ENCODE measurements at regions not wholly inside any gene's neighbourhood (a gene's known extent, or its start where the extent isn't known, plus 50 kb on each side); places are given as distances from the start of the nearest gene placed in this dataset.

DNA sequence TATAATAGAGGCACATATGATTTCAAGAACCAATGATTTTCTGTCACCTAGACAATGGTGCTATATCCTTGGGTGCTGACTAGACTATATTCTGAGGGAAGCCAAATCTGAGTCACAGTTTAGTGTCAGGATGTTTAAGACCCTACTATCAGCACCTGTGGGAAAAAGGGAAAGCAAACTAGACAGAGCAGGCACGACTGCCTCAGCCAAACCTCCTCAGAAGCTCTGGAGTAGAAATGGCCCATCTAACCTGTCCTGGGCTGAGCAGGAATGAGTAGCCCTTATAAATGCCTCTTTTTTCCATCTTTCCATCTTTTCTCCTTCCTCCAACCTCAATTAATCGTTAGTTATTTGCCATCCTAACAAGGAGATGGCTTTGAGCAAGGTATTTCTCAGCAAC, 80.4 kb upstream of the TECRL start:
- CTCF ChIA-PET = no interaction called here
- no peaks in the 10 kb centered on the region for H3K4me1 ChIP-seq (ENCODE audit: control extremely low read depth in 1 of 4, control insufficient read depth in 4 of 4, insufficient read depth in 4 of 4, low read length in 3 of 4)
- POLR2A ChIA-PET = no interaction called here
- WGBS (ENCODE audit: insufficient coverage) = 92% methylated on average over 2 of the region's 2 CpGs
- no peaks in the 10 kb centered on the region for H3K36me3 ChIP-seq (ENCODE audit: control insufficient read depth in 4 of 4, insufficient read depth in 4 of 4, low read length in 3 of 4)
- no peaks in the 10 kb centered on the region for H3K9me3 ChIP-seq (ENCODE audit: control extremely low read depth in 1 of 5, control insufficient read depth in 4 of 5, insufficient read depth in 2 of 5, low read depth in 1 of 5, low read length in 4 of 5)
- no peak for DNase-seq
- H3K27ac ChIP-seq (ENCODE audit: insufficient read depth in 1 of 2, low read depth in 1 of 2, low read length in 2 of 2, poor library complexity in 1 of 2, severe bottlenecking in 2 of 2) = no peak overlapping the region
- H3K4me3 ChIP-seq (ENCODE audit: control insufficient read depth in 1 of 7, extremely low read depth in 1 of 7, insufficient read depth in 4 of 7, low read depth in 2 of 7, low read length in 6 of 7) = no peak overlapping the region
- no peaks in the 10 kb centered on the region for H3K27me3 ChIP-seq (replicated peaks in 2 of 5; ENCODE audit: control insufficient read depth in 4 of 5, insufficient read depth in 5 of 5, low read length in 4 of 5)

DNA sequence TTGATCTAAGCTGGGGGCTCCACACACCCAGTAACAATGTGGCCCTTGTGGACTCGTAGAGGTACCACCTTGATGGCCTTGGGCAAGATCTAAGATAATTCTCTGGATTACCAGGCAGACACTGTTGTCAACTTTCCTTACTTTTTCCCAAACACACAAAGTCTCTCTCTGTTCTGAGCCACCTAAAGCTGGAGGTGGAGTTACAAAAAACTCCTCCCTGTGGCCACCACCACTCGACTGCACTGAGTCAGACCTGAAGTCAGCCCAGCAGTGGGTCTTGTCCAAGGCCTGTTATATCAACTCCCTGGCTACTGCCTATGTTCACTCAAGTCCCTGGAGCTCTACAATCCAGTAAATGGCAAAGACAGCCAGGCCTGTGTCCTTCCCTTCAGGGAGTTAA, 70.1 kb upstream of the TECRL start:
- no CpG with 5 or more reads among the region's 2 CpGs for WGBS (ENCODE audit: insufficient coverage)
- no peaks in the 10 kb centered on the region for H3K27me3 ChIP-seq (replicated peaks in 2 of 5; ENCODE audit: control insufficient read depth in 4 of 5, insufficient read depth in 5 of 5, low read length in 4 of 5)
- CTCF ChIA-PET = no interaction called here
- POLR2A ChIA-PET = no interaction called here
- H3K4me1 ChIP-seq (ENCODE audit: control extremely low read depth in 1 of 4, control insufficient read depth in 4 of 4, insufficient read depth in 4 of 4, low read length in 3 of 4) = no peaks in the 10 kb centered on the region
- no peaks in the 10 kb centered on the region for H3K36me3 ChIP-seq (ENCODE audit: control insufficient read depth in 4 of 4, insufficient read depth in 4 of 4, low read length in 3 of 4)
- no peaks in the 10 kb centered on the region for H3K9me3 ChIP-seq (ENCODE audit: control extremely low read depth in 1 of 5, control insufficient read depth in 4 of 5, insufficient read depth in 2 of 5, low read depth in 1 of 5, low read length in 4 of 5)
- no peak for DNase-seq
- H3K4me3 ChIP-seq (ENCODE audit: control insufficient read depth in 1 of 7, extremely low read depth in 1 of 7, insufficient read depth in 4 of 7, low read depth in 2 of 7, low read length in 6 of 7) = no peak overlapping the region
- no peak overlapping the region for H3K27ac ChIP-seq (ENCODE audit: insufficient read depth in 1 of 2, low read depth in 1 of 2, low read length in 2 of 2, poor library complexity in 1 of 2, severe bottlenecking in 2 of 2)

DNA sequence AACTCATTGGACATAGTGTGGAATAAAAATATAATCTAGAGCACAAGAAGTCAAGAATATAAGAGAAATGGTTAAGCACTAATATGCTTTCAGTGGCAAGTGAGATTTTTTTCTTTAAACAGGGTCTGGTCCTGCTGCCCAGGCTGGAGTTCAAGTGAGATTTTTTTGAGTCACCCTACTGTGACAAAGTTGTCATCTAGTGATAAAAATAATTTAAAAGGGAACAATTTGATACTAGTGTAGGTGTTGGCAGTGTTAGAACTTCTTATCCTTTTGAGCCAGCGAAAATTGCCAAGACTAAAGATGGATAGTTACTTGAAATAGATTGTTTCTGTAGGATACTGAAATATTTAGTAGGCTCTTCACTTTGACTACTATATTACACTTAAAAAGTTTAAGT, 67.9 kb upstream of the TECRL start:
- CTCF ChIA-PET = no interaction called here
- Histone ChIP-seq H3K4me3 (ENCODE audit: control insufficient read depth in 1 of 7, extremely low read depth in 1 of 7, insufficient read depth in 4 of 7, low read depth in 2 of 7, low read length in 6 of 7) (no peak overlapping the region), H3K9me3 (ENCODE audit: control extremely low read depth in 1 of 5, control insufficient read depth in 4 of 5, insufficient read depth in 2 of 5, low read depth in 1 of 5, low read length in 4 of 5) (no peaks in the 10 kb centered on the region), H3K27me3 (replicated peaks in 2 of 5; ENCODE audit: control insufficient read depth in 4 of 5, insufficient read depth in 5 of 5, low read length in 4 of 5) (no peaks in the 10 kb centered on the region), H3K4me1 (ENCODE audit: control extremely low read depth in 1 of 4, control insufficient read depth in 4 of 4, insufficient read depth in 4 of 4, low read length in 3 of 4) (no peaks in the 10 kb centered on the region), H3K36me3 (ENCODE audit: control insufficient read depth in 4 of 4, insufficient read depth in 4 of 4, low read length in 3 of 4) (no peaks in the 10 kb centered on the region), H3K27ac (ENCODE audit: insufficient read depth in 1 of 2, low read depth in 1 of 2, low read length in 2 of 2, poor library complexity in 1 of 2, severe bottlenecking in 2 of 2) (no peak overlapping the region)
- no peak for DNase-seq
- no CpG with 5 or more reads among the region's 1 CpG for WGBS (ENCODE audit: insufficient coverage)
- POLR2A ChIA-PET = no interaction called here

DNA sequence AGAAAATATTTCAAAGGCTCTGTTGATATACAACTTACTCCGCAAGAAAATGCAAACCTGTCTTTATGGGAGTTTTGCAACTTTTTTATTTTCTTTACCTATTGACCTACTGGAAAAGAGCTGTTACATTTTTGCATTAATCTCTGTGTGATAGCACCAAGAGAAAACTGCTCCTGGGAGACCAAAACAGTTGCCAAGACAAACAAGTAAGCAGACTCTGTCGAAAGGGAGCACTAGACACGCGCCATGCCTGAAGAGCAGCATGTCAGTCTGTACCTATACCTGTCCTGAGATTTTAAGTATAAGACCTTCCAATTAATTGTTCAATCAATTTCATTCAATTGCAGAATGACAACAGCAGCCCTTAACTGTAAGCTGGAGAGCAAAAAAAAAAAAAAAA, 56.0 kb upstream of the TECRL start:
- WGBS (ENCODE audit: insufficient coverage) = no CpG with 5 or more reads among the region's 4 CpGs
- Histone ChIP-seq H3K9me3 (ENCODE audit: control extremely low read depth in 1 of 5, control insufficient read depth in 4 of 5, insufficient read depth in 2 of 5, low read depth in 1 of 5, low read length in 4 of 5) (no peaks in the 10 kb centered on the region), H3K4me1 (ENCODE audit: control extremely low read depth in 1 of 4, control insufficient read depth in 4 of 4, insufficient read depth in 4 of 4, low read length in 3 of 4) (no peaks in the 10 kb centered on the region), H3K27me3 (replicated peaks in 2 of 5; ENCODE audit: control insufficient read depth in 4 of 5, insufficient read depth in 5 of 5, low read length in 4 of 5) (no peaks in the 10 kb centered on the region), H3K4me3 (ENCODE audit: control insufficient read depth in 1 of 7, extremely low read depth in 1 of 7, insufficient read depth in 4 of 7, low read depth in 2 of 7, low read length in 6 of 7) (no peak overlapping the region), H3K27ac (ENCODE audit: insufficient read depth in 1 of 2, low read depth in 1 of 2, low read length in 2 of 2, poor library complexity in 1 of 2, severe bottlenecking in 2 of 2) (no peak overlapping the region), H3K36me3 (ENCODE audit: control insufficient read depth in 4 of 4, insufficient read depth in 4 of 4, low read length in 3 of 4) (no peaks in the 10 kb centered on the region)
- no peak for DNase-seq
- CTCF ChIA-PET = no interaction called here
- POLR2A ChIA-PET = no interaction called here

DNA sequence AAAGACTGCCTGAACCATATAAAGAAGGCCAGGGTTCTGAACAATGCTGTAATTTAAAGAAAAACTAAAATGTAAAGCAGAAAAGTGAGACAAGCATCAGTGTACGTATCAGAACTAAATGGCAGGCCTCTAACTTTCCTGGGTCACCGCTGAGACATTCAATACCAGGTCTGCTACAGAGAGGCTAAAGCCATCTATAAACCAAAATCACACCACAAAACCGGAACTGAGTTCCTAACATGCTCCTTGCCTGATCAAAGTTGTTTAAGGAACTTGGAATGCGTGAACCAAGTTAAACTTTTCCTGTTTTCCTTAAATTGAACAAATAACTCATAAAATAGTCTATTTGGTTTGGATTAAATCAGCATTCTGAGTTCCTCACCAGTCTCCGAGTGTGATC, 55.3 kb upstream of the TECRL start:
- Histone ChIP-seq H3K4me3 (ENCODE audit: control insufficient read depth in 1 of 7, extremely low read depth in 1 of 7, insufficient read depth in 4 of 7, low read depth in 2 of 7, low read length in 6 of 7) (no peak overlapping the region), H3K27me3 (replicated peaks in 2 of 5; ENCODE audit: control insufficient read depth in 4 of 5, insufficient read depth in 5 of 5, low read length in 4 of 5) (no peaks in the 10 kb centered on the region), H3K36me3 (ENCODE audit: control insufficient read depth in 4 of 4, insufficient read depth in 4 of 4, low read length in 3 of 4) (no peaks in the 10 kb centered on the region), H3K9me3 (ENCODE audit: control extremely low read depth in 1 of 5, control insufficient read depth in 4 of 5, insufficient read depth in 2 of 5, low read depth in 1 of 5, low read length in 4 of 5) (no peaks in the 10 kb centered on the region), H3K27ac (ENCODE audit: insufficient read depth in 1 of 2, low read depth in 1 of 2, low read length in 2 of 2, poor library complexity in 1 of 2, severe bottlenecking in 2 of 2) (no peak overlapping the region), H3K4me1 (ENCODE audit: control extremely low read depth in 1 of 4, control insufficient read depth in 4 of 4, insufficient read depth in 4 of 4, low read length in 3 of 4) (no peaks in the 10 kb centered on the region)
- ChIA-PET CTCF (no interaction called here), POLR2A (no interaction called here)
- DNase-seq = no peak
- 88% methylated on average over 1 of the region's 5 CpGs for WGBS (ENCODE audit: insufficient coverage)

Measured in common myeloid progenitor, CD34-positive (primary cell).